GM18861 (cell line): ENCODE measurements at regions not wholly inside any gene's neighbourhood (a gene's known extent, or its start where the extent isn't known, plus 50 kb on each side); places are given as distances from the start of the nearest gene placed in this dataset.

Experiments used
- ATAC-seq: cut with Tn5 transposase; IDR thresholded peaks from one replicate; pipeline ENCODE4 v1.9.1; 2021; ENCODE audit not compliant: unreplicated experiment

- no peak for ATAC-seq
Measured at GRCh38 chr18:41373612-41374011, 581.4 kb upstream of the PIK3C3 start.

GRCh38 chr18:41372046-41372665 is 582.9 kb upstream of the PIK3C3 start:
- ATAC-seq, result no peak

- ATAC-seq, result no peak
Measured at GRCh38 chr18:41371156-41372045, 583.6 kb upstream of the PIK3C3 start.

GRCh38 chr18:41370740-41371139 is 584.3 kb upstream of the PIK3C3 start:
- ATAC-seq, result no peak

GRCh38 chr18:41357708-41358107 is 597.3 kb upstream of the PIK3C3 start:
- no peak for ATAC-seq

- ATAC-seq, result no peak
Measured at GRCh38 chr18:41353777-41354528, 601.1 kb upstream of the PIK3C3 start.

GRCh38 chr18:41351430-41351829 is 603.6 kb upstream of the PIK3C3 start:
- ATAC-seq, result no peak

GRCh38 chr18:41347057-41347456 is 608.0 kb upstream of the PIK3C3 start:
- ATAC-seq, result no peak

- ATAC-seq, result no peak
Measured at GRCh38 chr18:41343808-41344207, 611.2 kb upstream of the PIK3C3 start.

GRCh38 chr18:41338341-41338740 is 616.7 kb upstream of the PIK3C3 start:
- no peak for ATAC-seq

GRCh38 chr18:41331661-41332060 is 623.4 kb upstream of the PIK3C3 start:
- no peak for ATAC-seq

- no peak for ATAC-seq
Measured at GRCh38 chr18:41326311-41326710, 628.7 kb upstream of the PIK3C3 start.

- ATAC-seq, result no peak
Measured at GRCh38 chr18:41324934-41325333, 630.1 kb upstream of the PIK3C3 start.

- no peak for ATAC-seq
Measured at GRCh38 chr18:41324020-41324791, 630.8 kb upstream of the PIK3C3 start.

GRCh38 chr18:41323044-41323443 is 632.0 kb upstream of the PIK3C3 start:
- no peak for ATAC-seq

GRCh38 chr18:41320100-41320499 is 634.9 kb upstream of the PIK3C3 start:
- no peak for ATAC-seq

- no peak for ATAC-seq
Measured at GRCh38 chr18:41315134-41315533, 639.9 kb upstream of the PIK3C3 start.

GRCh38 chr18:41311571-41312547 is 643.2 kb upstream of the PIK3C3 start:
- no peak for ATAC-seq

- no peak for ATAC-seq
Measured at GRCh38 chr18:41297740-41298139, 657.3 kb upstream of the PIK3C3 start.

GRCh38 chr18:41269294-41269693 is 685.7 kb upstream of the PIK3C3 start:
- ATAC-seq, result no peak
